A549 (cell line): ENCODE measurements at regions not wholly inside any gene's neighbourhood (a gene's known extent, or its start where the extent isn't known, plus 50 kb on each side); places are given as distances from the start of the nearest gene placed in this dataset.

ENCODE experiments used
- ATAC-seq, 2 experiments: fragments of 200-7000 bp in 1 of 2; fragments of >200 bp in 1 of 2; cut with Nextera tagmentation in 1 of 2; cut with Tn5 transposase in 1 of 2; 3 replicates each; pipeline versions ENCODE4 v1.8.0 to v1.9.1; 2018 to 2020; ENCODE audit warnings: mild to moderate bottlenecking in 1 of 2, moderate library complexity in 1 of 2
- CTCF ChIA-PET: fragments of 300-600 bp; sonication (Branson Sonifier 250); formaldehyde crosslinking; extraction: SDS; loops from one replicate; lab custom pipeline; 2021; ENCODE audit warnings: antibody characterized with exemption, inconsistent platforms; lab: Yijun Ruan, JAX
- POLR2A ChIA-PET: fragments of 350-600 bp; formaldehyde crosslinking; extraction: SDS; loops from one replicate; lab custom pipeline; 2021; ENCODE audit warnings: antibody characterized with exemption, inconsistent platforms; lab: Yijun Ruan, JAX
- DNase-seq, 2 experiments: peaks; one replicate each; pipeline versions ENCODE4 v3.0.0 to v3.0.0-alpha.2; 2011 to 2016; ENCODE audit warnings: low read depth in 1 of 2, low spot score in 1 of 2
- FAIRE-seq: peaks from 2 replicates; lab custom pipeline; 2011; peaks lifted over from hg19 to GRCh38; lab: Jason Lieb, UNC
- H3K27ac ChIP-seq, 2 experiments: fragments of >200 bp; sonication (Bioruptor Twin); formaldehyde crosslinking; 3 replicates each; pipeline ENCODE4 v1.5.1; 2016 to 2017
- H3K4me1 ChIP-seq: fragments of >200 bp; sonication (Bioruptor Twin); formaldehyde crosslinking; 3 replicates; pipeline ENCODE4 v1.6.1; 2016
- H3K4me2 ChIP-seq: fragments of >200 bp; sonication (Bioruptor Twin); formaldehyde crosslinking; 3 replicates; pipeline ENCODE4 v1.6.1; 2016
- H3K4me3 ChIP-seq: fragments of >200 bp; sonication (Bioruptor Twin); formaldehyde crosslinking; 3 replicates; pipeline ENCODE4 v1.5.1; 2016
- H3K9me3 ChIP-seq: fragments of >200 bp; sonication (Bioruptor Twin); formaldehyde crosslinking; 3 replicates; pipeline ENCODE4 v1.6.1; 2016
- ATOH8 ChIP-seq: fragments of 250-450 bp; sonication (Bioruptor Pico); IDR thresholded peaks from 2 replicates; pipeline ENCODE4 v1.5.0; 2020; ENCODE audit warnings: low read depth, mild to moderate bottlenecking, moderate library complexity
- CHD4 ChIP-seq: fragments of 200-600 bp; sonication (generic); IDR thresholded peaks from 2 replicates; pipeline ENCODE4 v1.6.1; 2016; ENCODE audit warnings: antibody characterized with exemption, mild to moderate bottlenecking, borderline replicate concordance
- EHF ChIP-seq: fragments of 250-450 bp; sonication (Bioruptor Pico); IDR thresholded peaks from 2 replicates; pipeline ENCODE4 v1.5.0; 2020; ENCODE audit warnings: mild to moderate bottlenecking
- EP300 ChIP-seq, 2 experiments: fragments of >200 bp; sonication (Bioruptor Twin); formaldehyde crosslinking; IDR thresholded peaks; 2 replicates in 1 of 2; 3 replicates in 1 of 2; pipeline ENCODE4 v1.6.1; 2016 to 2017
- FOSL2 ChIP-seq, 2 experiments: fragments of 450-650 bp in 1 of 2; fragments of >200 bp in 1 of 2; sonication (Bioruptor Twin) in 1 of 2; formaldehyde crosslinking; IDR thresholded peaks; 2 replicates each; pipeline versions ENCODE4 v1.5.0 to v1.6.1; 2016 to 2020; ENCODE audit warnings: mild to moderate bottlenecking in 1 of 2, moderate library complexity in 1 of 2
- GATA3 ChIP-seq: IDR thresholded peaks from 2 replicates; pipeline ENCODE4 v1.6.1; 2012; ENCODE audit warnings: borderline replicate concordance
- HOXA7 ChIP-seq: fragments of 250-450 bp; sonication (Bioruptor Pico); IDR thresholded peaks from 2 replicates; pipeline ENCODE4 v1.5.0; 2020; ENCODE audit warnings: mild to moderate bottlenecking, moderate library complexity
- JUN ChIP-seq, 2 experiments: fragments of >200 bp; sonication (Bioruptor Twin); formaldehyde crosslinking; IDR thresholded peaks; 2 replicates in 1 of 2; 3 replicates in 1 of 2; pipeline ENCODE4 v1.6.1; 2016 to 2017
- JUNB ChIP-seq: fragments of >200 bp; sonication (Bioruptor Twin); formaldehyde crosslinking; IDR thresholded peaks from 2 replicates; pipeline ENCODE4 v1.6.1; 2016
- MAZ ChIP-seq: fragments of 150-350 bp; IDR thresholded peaks from 2 replicates; pipeline ENCODE4 v1.6.1; 2014; ENCODE audit warnings: antibody characterized with exemption, low read depth, low read length, borderline replicate concordance
- MYC ChIP-seq: IDR thresholded peaks from 2 replicates; pipeline ENCODE4 v1.6.1; 2012; ENCODE audit warnings: mild to moderate bottlenecking, inconsistent platforms, low read length, improper control_type of control experiment, borderline replicate concordance
- NR3C1 ChIP-seq: fragments of >200 bp; sonication (Bioruptor Twin); formaldehyde crosslinking; IDR thresholded peaks from 3 replicates; pipeline ENCODE4 v1.6.1; 2017
- RNF2 ChIP-seq: fragments of 200-600 bp; sonication (generic); IDR thresholded peaks from 2 replicates; pipeline ENCODE4 v1.6.1; 2016; ENCODE audit warnings: low read depth, mild to moderate bottlenecking, antibody characterized with exemption, moderate library complexity, borderline replicate concordance
- SMC3 ChIP-seq: fragments of >200 bp; sonication (Bioruptor Twin); formaldehyde crosslinking; IDR thresholded peaks from 3 replicates; pipeline ENCODE4 v1.6.1; 2018; ENCODE audit warnings: inconsistent platforms
- SREBF2 ChIP-seq: fragments of 450-650 bp; IDR thresholded peaks from 2 replicates; pipeline ENCODE4 v1.6.1; 2014; ENCODE audit warnings: mild to moderate bottlenecking, moderate library complexity
- USF2 ChIP-seq: fragments of 450-650 bp; IDR thresholded peaks from 2 replicates; pipeline ENCODE4 v1.6.1; 2014; ENCODE audit warnings: antibody characterized with exemption
- ZFP36 ChIP-seq: fragments of 450-650 bp; IDR thresholded peaks from 2 replicates; pipeline ENCODE4 v1.6.1; 2014; ENCODE audit warnings: borderline replicate concordance; ENCODE audit not compliant: partially characterized antibody
- ZNF302 ChIP-seq: fragments of 250-450 bp; sonication (Bioruptor Pico); IDR thresholded peaks from 2 replicates; pipeline ENCODE4 v1.9.0; 2021; ENCODE audit warnings: inconsistent platforms, mild to moderate bottlenecking, moderate library complexity
- WGBS: methylation state at CpG from one replicate; pipeline ENCODE4 v1.1.6; 2017; ENCODE audit errors: missing lambda C conversion rate; 5-methylcytosine and 5-hydroxymethylcytosine counted together
- TF ChIP-seq, protein P1 (sequence below): fragments of >200 bp; sonication (Bioruptor Twin); formaldehyde crosslinking; IDR thresholded peaks from 3 replicates; pipeline ENCODE4 v1.5.1; 2016
- TF ChIP-seq, protein P2 (sequence below): fragments of >200 bp; sonication (Bioruptor Twin); formaldehyde crosslinking; IDR thresholded peaks from 2 replicates; pipeline ENCODE4 v1.6.1; 2016
- TF ChIP-seq, protein P3 (sequence below): fragments of 200-600 bp; sonication (generic); IDR thresholded peaks from 2 replicates; pipeline ENCODE4 v1.6.1; 2016; ENCODE audit warnings: antibody characterized with exemption, mild to moderate bottlenecking, moderate library complexity

DNA sequence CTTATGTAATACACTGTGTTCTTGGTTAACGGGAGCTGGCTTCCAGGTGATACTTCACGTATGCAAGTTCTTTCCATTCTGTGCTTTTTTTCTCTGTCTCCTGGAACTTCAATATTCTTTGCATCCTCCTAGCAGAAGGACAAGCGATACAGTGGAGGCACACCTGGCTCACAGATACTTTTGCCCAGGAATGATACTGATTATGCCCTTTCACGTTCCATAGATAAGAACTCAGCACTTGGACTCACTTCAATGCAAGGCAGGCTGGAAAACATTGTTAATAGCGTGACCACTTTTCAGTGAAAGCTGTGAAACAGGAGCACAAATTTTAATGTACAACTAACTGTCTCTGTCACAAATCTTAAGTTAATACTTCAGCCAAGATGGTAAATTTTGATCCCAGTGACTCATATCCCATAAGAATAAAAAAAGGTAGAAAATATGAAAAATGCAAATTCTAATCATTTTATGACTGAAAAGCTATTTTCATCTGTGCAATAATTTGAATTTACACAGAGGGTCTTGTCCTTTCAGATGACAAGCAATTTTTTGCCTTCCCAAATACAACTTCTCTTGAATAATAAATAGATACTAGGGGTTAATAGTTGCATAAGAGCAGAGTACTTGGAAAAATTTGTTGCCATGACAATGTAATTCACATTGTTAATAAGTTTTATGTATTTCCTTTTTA lies 919.0 kb downstream of the GALC start:
- POLR2A ChIA-PET, result no interaction called here
- WGBS, result 4% methylated on average over 5 of the region's 5 CpGs
- CTCF ChIA-PET, result no interaction called here
- Histone ChIP-seq H3K9me3 (no peaks in the 10 kb centered on the region), H3K4me3 (no peak overlapping the region), H3K4me1 (no peaks in the 10 kb centered on the region), H3K27ac (no peak overlapping the region)
- FAIRE-seq, result no peak
- ATAC-seq, result no peak
- TF ChIP-seq MAZ (no peak), SMC3 (no peak), FOSL2 (IDR thresholded peaks at IDR 0.05) (no peak), FOSL2 (CRISPR knock-in tag; IDR thresholded peaks at IDR 0.05) (no peak), JUN (IDR thresholded peaks at IDR 0.05) (no peak), ZFP36 (no peak), NR3C1 (no peak), MYC (no peak), JUNB (no peak), RNF2 (no peak), CHD4 (no peak), ATOH8 (CRISPR knock-in tag) (no peak), EHF (CRISPR knock-in tag) (no peak)
- TF ChIP-seq, protein P1, sequence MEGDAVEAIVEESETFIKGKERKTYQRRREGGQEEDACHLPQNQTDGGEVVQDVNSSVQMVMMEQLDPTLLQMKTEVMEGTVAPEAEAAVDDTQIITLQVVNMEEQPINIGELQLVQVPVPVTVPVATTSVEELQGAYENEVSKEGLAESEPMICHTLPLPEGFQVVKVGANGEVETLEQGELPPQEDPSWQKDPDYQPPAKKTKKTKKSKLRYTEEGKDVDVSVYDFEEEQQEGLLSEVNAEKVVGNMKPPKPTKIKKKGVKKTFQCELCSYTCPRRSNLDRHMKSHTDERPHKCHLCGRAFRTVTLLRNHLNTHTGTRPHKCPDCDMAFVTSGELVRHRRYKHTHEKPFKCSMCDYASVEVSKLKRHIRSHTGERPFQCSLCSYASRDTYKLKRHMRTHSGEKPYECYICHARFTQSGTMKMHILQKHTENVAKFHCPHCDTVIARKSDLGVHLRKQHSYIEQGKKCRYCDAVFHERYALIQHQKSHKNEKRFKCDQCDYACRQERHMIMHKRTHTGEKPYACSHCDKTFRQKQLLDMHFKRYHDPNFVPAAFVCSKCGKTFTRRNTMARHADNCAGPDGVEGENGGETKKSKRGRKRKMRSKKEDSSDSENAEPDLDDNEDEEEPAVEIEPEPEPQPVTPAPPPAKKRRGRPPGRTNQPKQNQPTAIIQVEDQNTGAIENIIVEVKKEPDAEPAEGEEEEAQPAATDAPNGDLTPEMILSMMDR, result no peak
- TF ChIP-seq, all 56 proteins: peak for 0
- H3K4me2 ChIP-seq, result no peak overlapping the region
- DNase-seq, result no peak

DNA sequence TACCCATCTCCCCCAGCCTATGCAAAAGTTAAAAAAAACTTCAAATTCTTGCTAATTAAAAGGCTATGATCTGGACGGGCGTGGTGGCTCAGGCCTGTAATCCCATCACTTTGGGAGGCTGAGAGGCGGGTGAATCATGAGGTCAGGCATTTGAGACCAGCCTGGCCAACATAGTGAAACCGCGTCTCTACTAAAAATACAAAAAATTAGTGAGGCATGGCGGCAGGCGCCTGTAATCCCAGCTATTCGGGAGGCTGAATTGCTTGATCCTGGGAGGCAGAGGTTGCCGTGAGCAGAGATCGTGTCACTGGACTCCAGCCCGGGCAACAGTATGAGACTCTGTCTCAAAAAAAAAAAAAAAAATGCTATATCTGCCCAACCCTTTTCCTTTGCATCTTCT lies 925.4 kb downstream of the GALC start:
- POLR2A ChIA-PET, result no interaction called here

GRCh38 chr14:87067061-87067460 lies 925.9 kb downstream of the GALC start:
- POLR2A ChIA-PET, result no interaction called here
- Histone ChIP-seq H3K27ac (no peak overlapping the region), H3K4me2 (no peak overlapping the region), H3K4me3 (no peak overlapping the region), H3K9me3 (no peaks in the 10 kb centered on the region), H3K4me1 (no peaks in the 10 kb centered on the region)
- CTCF ChIA-PET, result no interaction called here
- ATAC-seq (no peak), FAIRE-seq (no peak), DNase-seq (no peak)
- 0% methylated on average over 4 of the region's 4 CpGs for WGBS
- no peak for TF ChIP-seq ATOH8 (CRISPR knock-in tag)
- TF ChIP-seq, protein P2, sequence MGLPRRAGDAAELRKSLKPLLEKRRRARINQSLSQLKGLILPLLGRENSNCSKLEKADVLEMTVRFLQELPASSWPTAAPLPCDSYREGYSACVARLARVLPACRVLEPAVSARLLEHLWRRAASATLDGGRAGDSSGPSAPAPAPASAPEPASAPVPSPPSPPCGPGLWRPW, result no peak
- TF ChIP-seq, protein P1, result no peak
- TF ChIP-seq, protein P3, sequence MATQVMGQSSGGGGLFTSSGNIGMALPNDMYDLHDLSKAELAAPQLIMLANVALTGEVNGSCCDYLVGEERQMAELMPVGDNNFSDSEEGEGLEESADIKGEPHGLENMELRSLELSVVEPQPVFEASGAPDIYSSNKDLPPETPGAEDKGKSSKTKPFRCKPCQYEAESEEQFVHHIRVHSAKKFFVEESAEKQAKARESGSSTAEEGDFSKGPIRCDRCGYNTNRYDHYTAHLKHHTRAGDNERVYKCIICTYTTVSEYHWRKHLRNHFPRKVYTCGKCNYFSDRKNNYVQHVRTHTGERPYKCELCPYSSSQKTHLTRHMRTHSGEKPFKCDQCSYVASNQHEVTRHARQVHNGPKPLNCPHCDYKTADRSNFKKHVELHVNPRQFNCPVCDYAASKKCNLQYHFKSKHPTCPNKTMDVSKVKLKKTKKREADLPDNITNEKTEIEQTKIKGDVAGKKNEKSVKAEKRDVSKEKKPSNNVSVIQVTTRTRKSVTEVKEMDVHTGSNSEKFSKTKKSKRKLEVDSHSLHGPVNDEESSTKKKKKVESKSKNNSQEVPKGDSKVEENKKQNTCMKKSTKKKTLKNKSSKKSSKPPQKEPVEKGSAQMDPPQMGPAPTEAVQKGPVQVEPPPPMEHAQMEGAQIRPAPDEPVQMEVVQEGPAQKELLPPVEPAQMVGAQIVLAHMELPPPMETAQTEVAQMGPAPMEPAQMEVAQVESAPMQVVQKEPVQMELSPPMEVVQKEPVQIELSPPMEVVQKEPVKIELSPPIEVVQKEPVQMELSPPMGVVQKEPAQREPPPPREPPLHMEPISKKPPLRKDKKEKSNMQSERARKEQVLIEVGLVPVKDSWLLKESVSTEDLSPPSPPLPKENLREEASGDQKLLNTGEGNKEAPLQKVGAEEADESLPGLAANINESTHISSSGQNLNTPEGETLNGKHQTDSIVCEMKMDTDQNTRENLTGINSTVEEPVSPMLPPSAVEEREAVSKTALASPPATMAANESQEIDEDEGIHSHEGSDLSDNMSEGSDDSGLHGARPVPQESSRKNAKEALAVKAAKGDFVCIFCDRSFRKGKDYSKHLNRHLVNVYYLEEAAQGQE, result no peak
- TF ChIP-seq ZNF302, result no peak
- TF ChIP-seq USF2, result no peak

More for the DNA sequence above, 925.4 kb downstream of the GALC start:
- CTCF ChIA-PET, result no interaction called here
- no peaks in the 10 kb centered on the region for H3K4me1 ChIP-seq
- FAIRE-seq (no peak), ATAC-seq (no peak), DNase-seq (no peak)
- H3K4me3 ChIP-seq, result no peak overlapping the region
- H3K4me2 ChIP-seq, result no peak overlapping the region
- H3K9me3 ChIP-seq, result no peaks in the 10 kb centered on the region
- no peak for TF ChIP-seq ATOH8 (CRISPR knock-in tag)
- no peak for TF ChIP-seq SREBF2
- no peak for TF ChIP-seq RNF2
- no peak for TF ChIP-seq GATA3
- no peak for TF ChIP-seq HOXA7 (CRISPR knock-in tag)
- TF ChIP-seq EP300 (IDR thresholded peaks at IDR 0.05), result no peak
- no peak for TF ChIP-seq ZNF302
- 20% methylated on average over 11 of the region's 11 CpGs for WGBS
- H3K27ac ChIP-seq, result no peak overlapping the region
